K562 (cell line): ENCODE measurements at regions not wholly inside any gene's neighbourhood (a gene's known extent, or its start where the extent isn't known, plus 50 kb on each side); places are given as distances from the start of the nearest gene placed in this dataset.

Experiments used
- ATAC-seq: fragments of 200-7000 bp; cut with Tn5 transposase; 3 replicates; pipeline ENCODE4 v1.9.1; 2020; ENCODE audit warnings: moderate library complexity
- BruUV-seq: library from RNA; stranded (reverse); fragments of 400-500 nt; replicated peaks from 2 replicates; lab custom pipeline; 2021; lab: Mats Ljungman, UMichigan
- CTCF ChIA-PET: fragments of 300-600 bp; formaldehyde crosslinking; extraction: SDS; loops from one replicate; lab custom pipeline; 2021; ENCODE audit warnings: low intra/inter-chr PET ratio; lab: Yijun Ruan, JAX
- POLR2A ChIA-PET: fragments of 300-600, 350-650 bp; sonication (Branson Sonifier 250); formaldehyde crosslinking; extraction: SDS; loops from one replicate; lab custom pipeline; 2021; ENCODE audit warnings: antibody characterized with exemption, inconsistent platforms; lab: Yijun Ruan, JAX
- DNase-seq, 4 experiments: peaks; one replicate each; pipeline versions ENCODE4 v3.0.0 to v3.0.0-alpha.2; 2011 to 2018; ENCODE audit warnings: low spot score in 3 of 4, mixed read lengths in 3 of 4; ENCODE audit errors: extremely low read depth in 1 of 4
- FAIRE-seq: peaks from 2 replicates; lab custom pipeline; 2011; peaks lifted over from hg19 to GRCh38; lab: Jason Lieb, UNC
- H2AFZ ChIP-seq: 2 replicates; pipeline ENCODE4 v1.6.0; 2011; ENCODE audit warnings: low read depth, low read length, control low read depth, inconsistent platforms
- H3K27ac ChIP-seq: fragments of 200-600 bp; 3 replicates; pipeline ENCODE4 v1.8.0; 2011; ENCODE audit warnings: low read depth, mild to moderate bottlenecking, control low read depth, inconsistent platforms, low read length, moderate library complexity, mixed read lengths; ENCODE audit errors: extremely low read depth
- H3K27me3 ChIP-seq, 2 experiments: fragments of 300-600 bp in 1 of 2; 2 replicates in 1 of 2; 3 replicates in 1 of 2; pipeline versions ENCODE4 v1.6.0 to v1.8.0; 2011; ENCODE audit warnings: inconsistent platforms in 2 of 2, low read length in 2 of 2, mild to moderate bottlenecking in 1 of 2, mixed read lengths in 1 of 2, moderate library complexity in 1 of 2; ENCODE audit not compliant: control insufficient read depth in 2 of 2, insufficient read depth in 2 of 2
- H3K36me3 ChIP-seq: fragments of 300-600 bp; 3 replicates; pipeline ENCODE4 v1.8.0; 2011; ENCODE audit warnings: mild to moderate bottlenecking, low read length, inconsistent platforms; ENCODE audit not compliant: control insufficient read depth, insufficient read depth
- H3K4me1 ChIP-seq, 2 experiments: fragments of 200-600 bp in 1 of 2; replicated peaks in 1 of 2; 2 replicates in 1 of 2; 3 replicates in 1 of 2; pipeline versions ENCODE4 v1.5.1 to v1.8.0; 2011; ENCODE audit warnings: inconsistent platforms in 2 of 2, low read length in 2 of 2, mild to moderate bottlenecking in 1 of 2, mixed read lengths in 1 of 2, moderate library complexity in 1 of 2; ENCODE audit not compliant: control insufficient read depth in 2 of 2, insufficient read depth in 2 of 2
- H3K4me2 ChIP-seq: 2 replicates; pipeline ENCODE4 v1.6.1; 2011; ENCODE audit warnings: low read length, control low read depth, inconsistent platforms, mixed read lengths; ENCODE audit not compliant: insufficient read depth
- H3K4me3 ChIP-seq: fragments of 200-600 bp; sonication (generic), shearing (Covaris generic); 2 replicates; pipeline ENCODE4 v1.5.1; 2016; ENCODE audit warnings: control low read depth, inconsistent platforms
- H3K79me2 ChIP-seq: fragments of 200-600 bp; 3 replicates; pipeline ENCODE4 v1.8.0; 2011; ENCODE audit warnings: low read length, inconsistent platforms; ENCODE audit not compliant: control insufficient read depth, insufficient read depth
- H3K9ac ChIP-seq, 2 experiments: 2 replicates each; pipeline versions ENCODE4 v1.6.0 to v1.6.1; 2011; ENCODE audit warnings: low read depth in 2 of 2, low read length in 2 of 2, control low read depth in 1 of 2, inconsistent platforms in 1 of 2, mild to moderate bottlenecking in 1 of 2, mixed read lengths in 1 of 2; ENCODE audit not compliant: insufficient read depth in 1 of 2
- H3K9me1 ChIP-seq: one replicate; pipeline ENCODE4 v1.6.0; 2011; ENCODE audit warnings: inconsistent platforms, mild to moderate bottlenecking, low read length, moderate library complexity; ENCODE audit not compliant: control insufficient read depth, insufficient read depth
- H3K9me3 ChIP-seq: replicated peaks from 2 replicates; pipeline ENCODE4 v1.5.1; 2011; ENCODE audit warnings: low read depth, low read length, inconsistent platforms; ENCODE audit not compliant: control insufficient read depth, insufficient read depth
- H4K20me1 ChIP-seq: replicated peaks from 2 replicates; pipeline ENCODE4 v1.6.1; 2011; ENCODE audit warnings: low read length, inconsistent platforms, mixed read lengths; ENCODE audit not compliant: control insufficient read depth, insufficient read depth
- ATF2 ChIP-seq: sonication (generic); formaldehyde crosslinking; IDR thresholded peaks from 2 replicates; pipeline ENCODE4 v1.8.1; 2022; ENCODE audit warnings: missing genetic modification reagents
- EWSR1 ChIP-seq: fragments of 450-650 bp; IDR thresholded peaks from 2 replicates; pipeline ENCODE4 v1.6.1; 2018; ENCODE audit warnings: borderline replicate concordance, mild to moderate bottlenecking, low read depth, moderate library complexity; ENCODE audit not compliant: partially characterized antibody
- HINFP ChIP-seq: fragments of 450-650 bp; conservative IDR thresholded peaks from 2 replicates; pipeline ENCODE4 v1.6.1; 2016; ENCODE audit warnings: missing genetic modification characterization, low read depth, mild to moderate bottlenecking, control low read depth, missing compliant biosample characterization
- MEF2A ChIP-seq: IDR thresholded peaks from 2 replicates; pipeline ENCODE4 v1.6.1; 2011; ENCODE audit warnings: low read depth, mild to moderate bottlenecking, low read length, moderate library complexity; ENCODE audit not compliant: control insufficient read depth
- MIER1 ChIP-seq: fragments of 450-650 bp; IDR thresholded peaks from 2 replicates; pipeline ENCODE4 v1.6.1; 2016; ENCODE audit warnings: antibody characterized with exemption, mild to moderate bottlenecking, low read depth
- POLR2G ChIP-seq: fragments of 200-400 bp; formaldehyde crosslinking; IDR thresholded peaks from 2 replicates; pipeline ENCODE4 v1.6.1; 2017; ENCODE audit warnings: low read depth, mild to moderate bottlenecking, antibody characterized with exemption, low read length, moderate library complexity
- SAFB ChIP-seq: fragments of 200-400 bp; formaldehyde crosslinking; IDR thresholded peaks from 2 replicates; pipeline ENCODE4 v1.6.1; 2017; ENCODE audit warnings: low read depth, low read length, borderline replicate concordance
- SLC30A9 ChIP-seq: fragments of 250-450 bp; sonication (Bioruptor Pico); IDR thresholded peaks from 2 replicates; pipeline ENCODE4 v1.8.0; 2022; ENCODE audit warnings: mild to moderate bottlenecking, moderate library complexity
- ZNF217 ChIP-seq: sonication (generic); formaldehyde crosslinking; IDR thresholded peaks from 2 replicates; pipeline ENCODE4 v1.8.0; 2022; ENCODE audit warnings: mild to moderate bottlenecking, missing genetic modification reagents
- WGBS: fragments of 100-300 bp; shearing (Covaris generic); methylation state at CpG from one replicate; pipeline ENCODE4 v1.1.6; 2016; ENCODE audit warnings: low coverage, mixed read lengths; ENCODE audit not compliant: insufficient coverage; ENCODE audit errors: missing lambda C conversion rate; 5-methylcytosine and 5-hydroxymethylcytosine counted together
- in situ Hi-C: fragments of 300-500 bp; cut with MboI; formaldehyde crosslinking; loops from 4 replicates; pipeline ENCODE4 v1.15.0; 2018; ENCODE audit warnings: inconsistent platforms, mixed read lengths
- intact Hi-C: fragments of 100-400 bp; cut with micrococcal nuclease; formaldehyde crosslinking; loops from 2 replicates; pipeline ENCODE4 v1.14.2; 2022

GRCh38 chr1:106523497-106523896 lies 533.0 kb upstream of the PRMT6 start:
- TF ChIP-seq SLC30A9 (CRISPR knock-in tag), result no peak
- TF ChIP-seq EWSR1, result no peak
- no peak for TF ChIP-seq ZNF217 (CRISPR knock-in tag)
- no peak for TF ChIP-seq SAFB
- no peak for TF ChIP-seq ATF2 (CRISPR knock-in tag)
- Histone ChIP-seq H3K27ac (no peak overlapping the region), H3K4me1 (no peaks in the 10 kb centered on the region), H3K36me3 (no peaks in the 10 kb centered on the region), H3K9me3 (no peaks in the 10 kb centered on the region), H2AFZ (no peak overlapping the region), H3K79me2 (no peaks in the 10 kb centered on the region), H3K4me3 (no peak overlapping the region), H3K9me1 (no peaks in the 10 kb centered on the region), H3K27me3 (no peaks in the 10 kb centered on the region), H4K20me1 (no peaks in the 10 kb centered on the region), H3K4me2 (no peak overlapping the region), H3K9ac (no peak overlapping the region)
- CTCF ChIA-PET, result no interaction called here
- WGBS, result 1% methylated on average over 6 of the region's 6 CpGs
- no peak for FAIRE-seq
- no TSS peak for BruUV-seq
- intact Hi-C loops (no loop called here), in situ Hi-C loops (no loop called here)
- POLR2A ChIA-PET, result no interaction called here
- ATAC-seq, result no peak
- no peak for DNase-seq

- H3K4me2 ChIP-seq, result no peak overlapping the region
- H3K27me3 ChIP-seq, result no peaks in the 10 kb centered on the region
- FAIRE-seq (no peak), DNase-seq (no peak), ATAC-seq (no peak)
- H3K9ac ChIP-seq, result no peak overlapping the region
- no peaks in the 10 kb centered on the region for H3K9me3 ChIP-seq
- WGBS, result 0% methylated on average over 3 of the region's 3 CpGs
- intact Hi-C loops, result no loop called here
- no peak overlapping the region for H3K27ac ChIP-seq
- H2AFZ ChIP-seq, result no peak overlapping the region
- no peak overlapping the region for H3K4me3 ChIP-seq
- H4K20me1 ChIP-seq, result no peaks in the 10 kb centered on the region
- ChIA-PET POLR2A (no interaction called here), CTCF (no interaction called here)
- H3K4me1 ChIP-seq, result no peaks in the 10 kb centered on the region
- H3K36me3 ChIP-seq, result no peaks in the 10 kb centered on the region
- in situ Hi-C loops, result no loop called here
- no peaks in the 10 kb centered on the region for H3K9me1 ChIP-seq
- no peaks in the 10 kb centered on the region for H3K79me2 ChIP-seq
- no peak for TF ChIP-seq HINFP (tag)
- TF ChIP-seq POLR2G, result no peak
- no peak for TF ChIP-seq MEF2A
- TF ChIP-seq MIER1, result no peak
- BruUV-seq, result no TSS peak
Observed at GRCh38 chr1:106524631-106525030, 531.8 kb upstream of the PRMT6 start.
